ENCODE measurements at regions not wholly inside any gene's neighbourhood (a gene's known extent, or its start where the extent isn't known, plus 50 kb on each side); places are given as distances from the start of the nearest gene placed in this dataset.

DNA sequence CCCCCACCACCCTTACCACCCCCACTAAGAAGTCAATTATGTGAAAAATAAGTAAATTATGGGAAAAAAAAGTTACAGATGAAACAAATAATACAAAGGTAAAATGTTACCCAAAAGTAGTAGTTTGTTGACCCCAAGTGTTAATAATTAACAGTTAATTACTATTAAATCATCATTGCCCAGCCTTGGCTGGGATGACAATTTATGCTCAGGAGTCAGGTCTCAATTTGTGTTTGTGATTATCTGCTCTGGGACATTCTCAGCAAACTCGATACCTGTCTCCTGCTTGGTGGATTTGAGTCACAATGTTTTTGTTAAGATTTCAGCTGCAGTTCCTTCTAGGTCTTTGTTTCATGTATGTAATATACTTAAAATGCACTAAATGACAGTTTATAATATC, 172.3 kb upstream of the IRX3 start:
- TF ChIP-seq TAF1 (IDR thresholded peaks at IDR 0.05; ENCODE audit: low read depth) (no peak), EP300 (IDR thresholded peaks at IDR 0.05; ENCODE audit: borderline replicate concordance) (no peak), EGR1 (IDR thresholded peaks at IDR 0.05) (no peak), RAD21 (IDR thresholded peaks at IDR 0.05; ENCODE audit: low read depth) (no peak), YY1 (IDR thresholded peaks at IDR 0.05; ENCODE audit: low read depth) (no peak), TEAD4 (IDR thresholded peaks at IDR 0.05) (no peak), REST (IDR thresholded peaks at IDR 0.05; ENCODE audit: low read depth) (no peak), MAX (IDR thresholded peaks at IDR 0.05) (no peak), CEBPB (IDR thresholded peaks at IDR 0.05) (no peak), TCF12 (IDR thresholded peaks at IDR 0.05; ENCODE audit: low read depth) (no peak), ZBTB7A (IDR thresholded peaks at IDR 0.05; ENCODE audit: low read depth) (no peak), FOXM1 (IDR thresholded peaks at IDR 0.05; ENCODE audit: borderline replicate concordance, low read depth) (no peak), NFIC (IDR thresholded peaks at IDR 0.05) (no peak)
- TF ChIP-seq, protein P1, sequence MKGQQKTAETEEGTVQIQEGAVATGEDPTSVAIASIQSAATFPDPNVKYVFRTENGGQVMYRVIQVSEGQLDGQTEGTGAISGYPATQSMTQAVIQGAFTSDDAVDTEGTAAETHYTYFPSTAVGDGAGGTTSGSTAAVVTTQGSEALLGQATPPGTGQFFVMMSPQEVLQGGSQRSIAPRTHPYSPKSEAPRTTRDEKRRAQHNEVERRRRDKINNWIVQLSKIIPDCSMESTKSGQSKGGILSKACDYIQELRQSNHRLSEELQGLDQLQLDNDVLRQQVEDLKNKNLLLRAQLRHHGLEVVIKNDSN (IDR thresholded peaks at IDR 0.05) = no peak
